ENCODE measurements at regions not wholly inside any gene's neighbourhood (a gene's known extent, or its start where the extent isn't known, plus 50 kb on each side); places are given as distances from the start of the nearest gene placed in this dataset.
"Not testable (repeated sequence)": the region's sequence is repeated elsewhere in the genome, so short reads cannot be mapped to it uniquely, and the experiment has no call there.

DNA sequence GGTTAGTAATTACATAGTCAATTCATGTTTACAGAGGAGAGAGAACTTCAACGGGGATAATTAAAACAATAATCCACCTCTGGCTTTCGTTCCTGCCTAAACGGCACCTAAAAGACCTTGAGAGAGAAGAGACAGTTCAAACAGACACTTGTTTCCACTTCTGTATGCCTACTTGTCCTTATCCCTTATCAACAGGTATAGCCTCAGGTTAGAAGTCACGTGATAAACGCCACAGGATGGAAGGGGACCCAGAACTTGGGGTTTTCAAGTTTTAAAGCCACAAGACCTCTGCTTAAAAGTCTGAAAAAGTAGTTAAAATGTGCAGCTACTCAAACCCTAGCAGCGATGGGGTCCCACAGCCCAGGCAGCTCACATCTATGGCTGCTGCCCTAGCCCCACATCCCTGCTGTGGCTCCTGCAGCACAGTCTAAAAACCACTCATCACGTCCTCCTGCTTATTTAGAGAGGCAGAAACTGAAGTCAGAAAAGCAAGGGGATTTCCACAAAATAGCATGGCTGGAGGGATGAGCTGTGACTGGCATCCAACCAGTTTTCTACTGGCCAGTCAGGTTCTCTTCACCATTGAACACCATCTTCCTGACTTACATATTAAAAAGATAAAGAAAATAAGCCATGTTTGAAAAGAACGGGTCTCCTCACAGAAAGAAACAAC lies 51.2 kb upstream of the SEC16B start:
- peak; percentile 34 for DNase-seq (ENCODE audit: low spot score)

DNA sequence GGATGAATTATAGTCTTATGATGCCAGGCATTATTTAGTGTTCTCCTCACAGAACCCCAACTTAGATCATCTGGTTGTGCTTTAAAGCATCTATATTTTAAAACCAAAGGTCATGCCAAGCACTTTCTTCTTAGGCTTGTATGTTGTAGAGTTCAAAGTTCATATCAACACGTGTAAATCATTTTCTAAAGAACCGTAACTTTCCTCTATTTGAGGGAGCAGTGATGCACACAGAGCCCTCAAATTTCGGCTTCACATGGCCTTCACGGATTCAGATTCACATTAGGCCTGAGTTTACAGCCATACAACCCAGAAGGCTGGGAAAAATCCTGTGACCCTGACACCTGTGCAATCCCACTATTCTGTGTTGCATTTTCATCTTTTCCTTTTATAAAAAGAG lies 52.1 kb upstream of the SEC16B start:
- DNase-seq (ENCODE audit: low spot score): no peak

DNA sequence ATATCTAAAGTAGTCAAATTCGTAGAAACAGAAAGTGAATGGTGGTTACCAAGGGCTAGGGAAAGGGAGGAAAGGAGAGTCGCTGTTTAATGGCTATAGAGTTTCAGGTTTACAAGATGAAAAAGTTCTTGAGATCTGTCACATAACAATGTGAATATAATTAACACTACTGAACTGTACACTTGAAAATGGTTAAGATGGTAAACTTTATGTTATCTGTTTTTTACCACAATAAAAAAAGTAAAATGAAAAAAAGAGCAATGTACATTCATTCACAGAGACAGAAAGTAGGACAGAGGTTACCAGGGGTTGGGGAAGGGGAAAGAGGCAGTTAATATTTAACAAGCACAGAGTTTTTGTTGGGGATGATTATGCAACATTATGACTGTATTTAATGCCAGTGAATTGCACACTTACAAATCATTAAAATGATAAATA lies 53.3 kb upstream of the SEC16B start:
- DNase-seq (ENCODE audit: low spot score): no peak

GRCh38 chr1:178024504-178024903 lies 54.6 kb upstream of the SEC16B start:
- no peak for DNase-seq (ENCODE audit: low spot score)

DNA sequence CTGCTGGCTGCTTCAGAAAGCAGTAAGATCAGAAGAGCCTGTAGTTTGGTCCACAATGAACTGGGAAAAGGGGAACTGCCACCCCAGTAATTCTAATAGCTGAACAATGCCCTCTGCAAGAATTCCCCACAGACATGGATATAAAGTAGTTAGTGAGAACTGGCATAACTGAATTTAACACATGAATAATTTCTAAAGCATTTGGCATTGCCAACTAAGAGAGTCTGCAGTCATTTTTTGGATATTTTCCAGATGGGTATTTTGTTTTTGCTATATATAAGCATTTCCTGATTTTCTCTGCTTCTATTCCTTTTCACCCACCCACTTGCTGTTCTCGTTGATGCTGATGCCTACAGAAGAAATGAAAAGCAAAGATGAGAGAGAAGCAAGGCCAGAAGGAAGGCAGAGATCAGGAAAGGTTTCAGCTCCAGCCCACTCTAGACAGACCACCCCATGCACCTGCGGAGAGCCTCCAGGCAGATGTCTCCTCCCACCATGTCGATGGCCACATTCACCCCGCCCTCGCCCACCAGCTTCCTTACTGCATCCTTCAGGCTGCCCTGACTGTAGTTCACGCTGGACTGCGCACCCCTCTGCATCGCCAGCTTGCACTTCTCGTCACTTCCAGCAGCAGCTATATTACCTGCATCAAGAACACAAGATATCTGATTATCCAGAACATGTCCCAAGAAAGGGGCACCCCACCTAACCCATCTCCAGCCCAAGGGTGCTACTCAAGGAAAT lies 55.9 kb upstream of the SEC16B start:
- no peak for DNase-seq (ENCODE audit: low spot score)

GRCh38 chr1:178028841-178029481 lies 59.1 kb upstream of the SEC16B start:
- DNase-seq (ENCODE audit: low spot score): no peak

DNA sequence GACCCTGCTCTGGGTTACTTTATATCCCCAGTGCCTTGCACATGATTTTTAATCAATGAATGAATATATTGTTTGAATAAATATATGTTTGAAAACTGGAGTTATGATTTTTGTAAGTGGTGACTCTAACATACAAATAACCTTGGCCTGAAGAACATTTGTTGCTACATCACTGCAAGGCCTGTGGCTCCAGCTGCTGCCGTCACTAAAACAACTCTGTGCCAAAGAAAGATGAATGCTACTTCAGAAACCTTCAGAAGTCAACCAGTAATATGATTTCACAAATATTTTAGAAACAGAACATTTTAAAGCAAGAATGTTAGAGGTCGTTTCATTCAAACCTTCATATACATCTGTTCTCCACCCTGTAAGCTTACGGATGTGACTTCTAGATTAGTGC lies 60.6 kb upstream of the SEC16B start:
- DNase-seq (ENCODE audit: low spot score): no peak

DNA sequence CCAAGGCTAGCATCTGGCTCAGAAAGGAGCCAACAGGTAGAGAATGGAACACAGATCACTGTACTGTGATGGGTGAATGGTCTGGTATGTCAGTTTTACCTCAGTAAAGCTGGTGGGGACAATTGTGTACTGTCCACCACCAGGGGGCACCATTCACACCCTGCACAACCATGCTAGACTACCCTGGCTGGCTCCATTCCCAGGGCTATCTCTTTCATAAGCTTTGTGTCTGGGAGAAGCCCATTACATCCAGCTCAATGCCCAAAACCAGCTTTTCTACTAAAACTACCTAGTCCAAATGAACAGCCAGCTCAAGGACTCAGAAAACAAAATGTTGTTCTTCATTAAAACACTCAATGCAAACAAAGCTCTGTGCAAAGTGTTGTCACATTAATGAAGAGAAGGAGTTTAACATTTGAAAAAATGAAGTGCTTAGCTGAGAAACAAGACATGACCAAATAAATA lies 62.0 kb upstream of the RASAL2 start:
- DNase-seq (ENCODE audit: low spot score): peak; percentile 91

DNA sequence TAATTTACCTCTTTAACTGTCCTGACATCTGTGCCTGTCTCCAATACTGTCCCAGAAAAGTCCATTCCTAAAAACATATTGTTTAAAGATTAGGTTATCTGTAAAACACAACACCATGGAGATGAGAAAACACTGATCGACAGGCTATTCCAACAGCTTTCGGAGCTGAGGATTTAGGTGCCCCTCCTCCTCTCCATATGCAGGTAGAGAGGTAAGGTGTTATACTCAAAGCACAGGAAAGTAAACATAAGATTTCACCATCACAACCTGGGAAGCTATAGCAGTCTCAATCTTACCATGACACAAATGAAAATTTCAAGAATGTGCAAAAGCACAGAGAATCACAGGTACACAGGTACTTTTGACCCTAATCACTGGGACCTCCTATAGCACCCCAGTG lies 60.9 kb upstream of the RASAL2 start:
- no peak for DNase-seq (ENCODE audit: low spot score)

DNA sequence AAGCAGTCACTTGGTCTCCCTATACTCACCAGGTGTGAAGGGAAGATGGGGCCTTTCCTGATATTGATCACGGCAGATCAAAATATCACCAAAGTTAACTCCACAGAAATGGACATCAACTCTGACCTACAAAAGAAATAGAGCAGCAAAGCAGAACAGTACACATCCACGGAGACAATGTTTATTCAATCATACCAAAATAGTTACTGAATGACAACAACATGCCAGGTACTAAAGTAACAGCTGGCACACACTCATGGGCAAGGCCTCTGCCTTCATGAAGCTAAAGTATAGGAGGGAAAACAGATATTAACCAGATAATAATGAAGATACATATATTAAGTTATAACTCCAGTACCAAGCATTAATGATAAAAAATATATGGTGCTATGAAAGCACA lies 59.2 kb upstream of the RASAL2 start:
- no peak for DNase-seq (ENCODE audit: low spot score)

GRCh38 chr1:178036090-178036489 lies 57.8 kb upstream of the RASAL2 start:
- no peak for DNase-seq (ENCODE audit: low spot score)

DNA sequence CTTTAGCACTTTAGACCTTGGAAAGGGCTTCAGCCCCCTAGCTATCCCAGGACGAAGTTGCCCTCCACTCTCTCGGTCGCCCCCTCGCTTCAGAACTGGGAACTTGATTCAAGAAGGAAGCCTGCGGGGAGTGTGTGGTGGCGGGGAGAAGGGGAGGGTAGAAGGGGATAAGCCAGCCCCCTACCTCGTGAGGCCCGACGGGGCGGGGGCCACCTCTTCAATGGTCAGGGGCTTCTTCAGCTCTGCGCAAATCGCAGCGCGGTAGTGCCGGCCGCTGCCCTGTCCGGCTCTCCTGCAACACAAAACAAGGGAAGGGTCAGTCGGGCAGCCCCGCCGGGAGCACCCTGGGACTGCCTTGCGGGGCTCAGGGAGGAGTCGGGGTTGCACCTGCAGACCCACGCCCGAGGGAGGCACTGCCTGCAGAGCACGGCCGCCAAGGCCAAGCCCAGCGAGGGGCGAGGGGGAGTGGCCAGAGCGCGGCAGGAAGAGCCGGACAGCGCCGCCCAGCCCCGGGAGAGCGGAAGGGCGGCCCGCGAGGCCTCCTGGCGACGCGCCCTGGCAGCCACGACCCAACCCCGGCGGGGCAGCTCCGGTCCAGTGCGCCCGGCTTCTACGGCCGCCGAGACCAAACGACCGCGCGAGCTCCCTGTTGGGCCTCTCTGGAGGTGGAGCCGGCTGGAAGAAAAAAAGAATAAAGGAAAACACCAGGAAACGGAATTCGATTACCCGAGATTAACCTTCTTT lies 56.2 kb upstream of the RASAL2 start:
- DNase-seq (ENCODE audit: low spot score): peak; percentile 61

DNA sequence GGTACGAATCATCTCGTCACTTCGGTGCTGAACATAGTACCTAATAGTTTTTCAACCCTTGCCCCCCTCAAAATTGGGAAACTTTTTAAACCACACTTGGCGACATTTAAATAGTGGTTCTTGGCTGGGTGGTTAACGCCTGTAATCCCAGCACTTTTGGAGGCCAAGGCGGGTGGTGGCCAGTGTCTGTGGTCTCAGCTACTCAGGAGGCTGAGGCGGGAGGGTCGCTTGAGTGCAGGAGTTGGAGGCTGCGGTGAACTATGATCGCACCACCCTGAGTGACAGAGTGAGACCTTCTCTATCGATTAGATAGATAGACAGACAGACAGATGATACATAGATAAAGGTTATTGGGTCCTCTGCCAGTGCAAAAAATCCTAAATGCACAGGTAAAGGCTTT lies 55.5 kb upstream of the RASAL2 start:
- no peak for DNase-seq (ENCODE audit: low spot score)

DNA sequence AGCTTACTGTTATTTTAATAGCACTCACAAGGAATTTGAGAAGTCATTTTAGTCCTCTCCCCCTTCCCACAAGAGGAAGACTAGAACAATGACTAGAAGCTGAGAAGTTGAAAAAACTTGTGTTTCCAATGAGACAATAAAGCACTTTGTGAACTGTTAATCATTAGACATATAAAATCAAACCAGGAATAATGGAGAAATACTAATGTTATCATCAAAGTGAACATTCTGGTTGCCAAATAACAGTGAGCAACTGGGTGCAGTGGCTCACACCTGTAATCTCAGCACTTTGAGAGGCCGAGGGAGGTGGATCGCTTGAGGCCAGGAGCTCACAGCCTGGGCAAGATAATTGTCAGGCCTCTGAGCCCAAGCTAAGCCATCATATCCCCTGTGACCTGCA lies 54.0 kb upstream of the RASAL2 start:
- DNase-seq (ENCODE audit: low spot score): no peak

- not testable (repeated sequence) for DNase-seq (ENCODE audit: low spot score)
Measured at GRCh38 chr1:178043940-178044339, 50.0 kb upstream of the RASAL2 start.
